Gastroesophageal sphincter (tissue), 3 donors: ENCODE measurements at regions not wholly inside any gene's neighbourhood (a gene's known extent, or its start where the extent isn't known, plus 50 kb on each side); places are given as distances from the start of the nearest gene placed in this dataset.

Source experiments
- EP300 ChIP-seq: sonication (generic); formaldehyde crosslinking; IDR thresholded peaks from one replicate; pipeline ENCODE4 v1.6.1; 2017; ENCODE audit warnings: antibody characterized with exemption, mild to moderate bottlenecking
- POLR2AphosphoS5 ChIP-seq: sonication (generic); formaldehyde crosslinking; IDR thresholded peaks from one replicate; pipeline ENCODE4 v1.6.1; 2017; ENCODE audit warnings: antibody characterized with exemption
- TF ChIP-seq, protein P1 (sequence below), 4 experiments: fragments of 200-600 bp in 2 of 4; fragments of 450-650 bp in 2 of 4; sonication (generic) in 1 of 4; IDR thresholded peaks; one replicate each; pipeline ENCODE4 v1.5.1; 2017 to 2019; ENCODE audit warnings: antibody characterized with exemption in 4 of 4, mild to moderate bottlenecking in 2 of 4, moderate library complexity in 2 of 4

GRCh38 chr3:18679238-18679637, 254.1 kb upstream of the SATB1 start:
- TF ChIP-seq POLR2AphosphoS5 (no peak), EP300 (no peak)
- TF ChIP-seq, protein P1, sequence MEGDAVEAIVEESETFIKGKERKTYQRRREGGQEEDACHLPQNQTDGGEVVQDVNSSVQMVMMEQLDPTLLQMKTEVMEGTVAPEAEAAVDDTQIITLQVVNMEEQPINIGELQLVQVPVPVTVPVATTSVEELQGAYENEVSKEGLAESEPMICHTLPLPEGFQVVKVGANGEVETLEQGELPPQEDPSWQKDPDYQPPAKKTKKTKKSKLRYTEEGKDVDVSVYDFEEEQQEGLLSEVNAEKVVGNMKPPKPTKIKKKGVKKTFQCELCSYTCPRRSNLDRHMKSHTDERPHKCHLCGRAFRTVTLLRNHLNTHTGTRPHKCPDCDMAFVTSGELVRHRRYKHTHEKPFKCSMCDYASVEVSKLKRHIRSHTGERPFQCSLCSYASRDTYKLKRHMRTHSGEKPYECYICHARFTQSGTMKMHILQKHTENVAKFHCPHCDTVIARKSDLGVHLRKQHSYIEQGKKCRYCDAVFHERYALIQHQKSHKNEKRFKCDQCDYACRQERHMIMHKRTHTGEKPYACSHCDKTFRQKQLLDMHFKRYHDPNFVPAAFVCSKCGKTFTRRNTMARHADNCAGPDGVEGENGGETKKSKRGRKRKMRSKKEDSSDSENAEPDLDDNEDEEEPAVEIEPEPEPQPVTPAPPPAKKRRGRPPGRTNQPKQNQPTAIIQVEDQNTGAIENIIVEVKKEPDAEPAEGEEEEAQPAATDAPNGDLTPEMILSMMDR (IDR thresholded peaks at IDR 0.05) = no peak
